ENCODE measurements at regions not wholly inside any gene's neighbourhood (a gene's known extent, or its start where the extent isn't known, plus 50 kb on each side); places are given as distances from the start of the nearest gene placed in this dataset.

GRCh38 chr14:82482345-82482744 lies 948.7 kb upstream of the SEL1L start:
- Histone ChIP-seq H3K9me3 (ENCODE audit: control insufficient read depth, insufficient read depth, low read depth, low read length) (no peaks in the 10 kb centered on the region; the same call in 1 of the 2 replicates), H3K27me3 (ENCODE audit: control insufficient read depth, insufficient read depth, low read length) (no peaks in the 10 kb centered on the region), H3K36me3 (ENCODE audit: control insufficient read depth, insufficient read depth, low read length) (no peaks in the 10 kb centered on the region), H3K4me1 (ENCODE audit: control insufficient read depth, insufficient read depth, low read length) (no peaks in the 10 kb centered on the region), H3K27ac (ENCODE audit: low read length) (no peak overlapping the region), H3K4me3 (ENCODE audit: low read depth in 2 of 2, low read length in 2 of 2) (no peak overlapping the region)
- intact Hi-C loops (cut with micrococcal nuclease; ENCODE audit: unreplicated experiment) (no loop called here), in situ Hi-C loops (cut with HindIII; ENCODE audit: low pct_unique_long_range_greater_than_20kb, low sequenced_read_pairs) (no loop called here)
- ATAC-seq, result no peak
- ChIA-PET POLR2A (no interaction called here), CTCF (no interaction called here)
- DNase-seq (ENCODE audit: low read depth, low spot score), result no peak
- no TSS peak for BruUV-seq (replicated peaks)
- TF ChIP-seq TCF7L2 (IDR thresholded peaks at IDR 0.05; ENCODE audit: low read depth, low read length) (no peak), CTCF (IDR thresholded peaks at IDR 0.05) (no peak), SIN3A (IDR thresholded peaks at IDR 0.05; ENCODE audit: borderline replicate concordance, insufficient read depth, low read depth, low read length) (no peak), POLR2AphosphoS5 (IDR thresholded peaks at IDR 0.05; ENCODE audit: low read depth, low read length) (no peak), REST (IDR thresholded peaks at IDR 0.05; ENCODE audit: insufficient read depth in 1 of 2, low read depth in 2 of 2, low read length in 1 of 2) (no peak)

GRCh38 chr14:82488473-82488872 lies 954.8 kb upstream of the SEL1L start:
- no TSS peak for BruUV-seq (replicated peaks)
- ChIA-PET POLR2A (no interaction called here), CTCF (no interaction called here)
- Histone ChIP-seq H3K27me3 (ENCODE audit: control insufficient read depth, insufficient read depth, low read length) (no peaks in the 10 kb centered on the region), H3K4me1 (ENCODE audit: control insufficient read depth, insufficient read depth, low read length) (no peaks in the 10 kb centered on the region), H3K36me3 (ENCODE audit: control insufficient read depth, insufficient read depth, low read length) (no peaks in the 10 kb centered on the region), H3K4me3 (ENCODE audit: low read depth in 2 of 2, low read length in 2 of 2) (no peak overlapping the region), H3K9me3 (ENCODE audit: control insufficient read depth, insufficient read depth, low read depth, low read length) (no peaks in the 10 kb centered on the region; the same call in 1 of the 2 replicates), H3K27ac (ENCODE audit: low read length) (no peak overlapping the region)
- TF ChIP-seq CTCF (IDR thresholded peaks at IDR 0.05) (no peak), POLR2AphosphoS5 (IDR thresholded peaks at IDR 0.05; ENCODE audit: low read depth, low read length) (no peak), SIN3A (IDR thresholded peaks at IDR 0.05; ENCODE audit: borderline replicate concordance, insufficient read depth, low read depth, low read length) (no peak), REST (IDR thresholded peaks at IDR 0.05; ENCODE audit: insufficient read depth in 1 of 2, low read depth in 2 of 2, low read length in 1 of 2) (no peak), TCF7L2 (IDR thresholded peaks at IDR 0.05; ENCODE audit: low read depth, low read length) (no peak)
- DNase-seq (ENCODE audit: low read depth, low spot score), result no peak
- intact Hi-C loops (cut with micrococcal nuclease; ENCODE audit: unreplicated experiment), result no loop called here
- no peak for ATAC-seq
- in situ Hi-C loops (cut with HindIII; ENCODE audit: low pct_unique_long_range_greater_than_20kb, low sequenced_read_pairs), result no loop called here
